ENCODE measurements at regions not wholly inside any gene's neighbourhood (a gene's known extent, or its start where the extent isn't known, plus 50 kb on each side); places are given as distances from the start of the nearest gene placed in this dataset.

DNA sequence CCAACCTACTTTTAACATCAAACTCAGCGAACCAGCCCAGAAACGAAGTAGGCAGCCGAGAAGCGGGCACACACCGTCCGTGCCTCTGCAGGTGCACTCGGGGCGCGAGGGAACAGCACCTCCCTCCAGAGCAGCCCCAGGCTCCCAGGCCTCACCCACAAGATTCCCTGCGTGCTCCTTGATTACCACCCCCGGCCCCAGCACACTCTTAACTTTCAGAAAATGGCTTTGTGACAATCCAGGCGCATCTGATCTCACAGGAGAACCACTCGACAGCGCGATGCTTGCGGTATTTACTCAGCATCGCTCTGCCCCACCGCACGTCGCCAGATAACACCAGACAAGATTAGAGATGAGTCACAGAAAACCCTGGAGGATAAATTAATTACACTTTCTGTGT, 134.9 kb upstream of the SPACA7 start:
- H3K4me3 ChIP-seq: no peak overlapping the region
- whole genome bisulfite sequencing, 2 donors: 67 to 73% methylated on average over 20 of the region's 20 CpGs
- peaks cover 0 to 8% (median 0%) of the 10 kb centered on the region in 4 donors for H3K9me3 ChIP-seq (ENCODE audit: control insufficient read depth in 4 of 4, insufficient read depth in 3 of 4, low read length in 3 of 4)
- ATAC-seq (ENCODE audit: insufficient read depth, low FRiP score) (no peak), DNase-seq (no peak)
- H3K27me3 ChIP-seq (ENCODE audit: control insufficient read depth in 3 of 3, insufficient read depth in 3 of 3, low read length in 2 of 3): peaks cover 0 to 18% (median 7%) of the 10 kb centered on the region in 3 donors
- H3K27ac ChIP-seq (ENCODE audit: low read depth in 1 of 2, low read length in 1 of 2): no peak overlapping the region
- H3K36me3 ChIP-seq (ENCODE audit: control insufficient read depth in 4 of 4, insufficient read depth in 4 of 4, low read length in 4 of 4): no peaks in the 10 kb centered on the region
- H3K9ac ChIP-seq (ENCODE audit: insufficient read depth in 1 of 2, low read length in 2 of 2): no peak overlapping the region
- TF ChIP-seq, protein P1, sequence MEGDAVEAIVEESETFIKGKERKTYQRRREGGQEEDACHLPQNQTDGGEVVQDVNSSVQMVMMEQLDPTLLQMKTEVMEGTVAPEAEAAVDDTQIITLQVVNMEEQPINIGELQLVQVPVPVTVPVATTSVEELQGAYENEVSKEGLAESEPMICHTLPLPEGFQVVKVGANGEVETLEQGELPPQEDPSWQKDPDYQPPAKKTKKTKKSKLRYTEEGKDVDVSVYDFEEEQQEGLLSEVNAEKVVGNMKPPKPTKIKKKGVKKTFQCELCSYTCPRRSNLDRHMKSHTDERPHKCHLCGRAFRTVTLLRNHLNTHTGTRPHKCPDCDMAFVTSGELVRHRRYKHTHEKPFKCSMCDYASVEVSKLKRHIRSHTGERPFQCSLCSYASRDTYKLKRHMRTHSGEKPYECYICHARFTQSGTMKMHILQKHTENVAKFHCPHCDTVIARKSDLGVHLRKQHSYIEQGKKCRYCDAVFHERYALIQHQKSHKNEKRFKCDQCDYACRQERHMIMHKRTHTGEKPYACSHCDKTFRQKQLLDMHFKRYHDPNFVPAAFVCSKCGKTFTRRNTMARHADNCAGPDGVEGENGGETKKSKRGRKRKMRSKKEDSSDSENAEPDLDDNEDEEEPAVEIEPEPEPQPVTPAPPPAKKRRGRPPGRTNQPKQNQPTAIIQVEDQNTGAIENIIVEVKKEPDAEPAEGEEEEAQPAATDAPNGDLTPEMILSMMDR (IDR thresholded peaks at IDR 0.05; ENCODE audit: control extremely low read depth, extremely low read depth): no peak
- H3K4me1 ChIP-seq (ENCODE audit: control insufficient read depth in 5 of 5, insufficient read depth in 5 of 5, low read length in 5 of 5): no peaks in the 10 kb centered on the region

DNA sequence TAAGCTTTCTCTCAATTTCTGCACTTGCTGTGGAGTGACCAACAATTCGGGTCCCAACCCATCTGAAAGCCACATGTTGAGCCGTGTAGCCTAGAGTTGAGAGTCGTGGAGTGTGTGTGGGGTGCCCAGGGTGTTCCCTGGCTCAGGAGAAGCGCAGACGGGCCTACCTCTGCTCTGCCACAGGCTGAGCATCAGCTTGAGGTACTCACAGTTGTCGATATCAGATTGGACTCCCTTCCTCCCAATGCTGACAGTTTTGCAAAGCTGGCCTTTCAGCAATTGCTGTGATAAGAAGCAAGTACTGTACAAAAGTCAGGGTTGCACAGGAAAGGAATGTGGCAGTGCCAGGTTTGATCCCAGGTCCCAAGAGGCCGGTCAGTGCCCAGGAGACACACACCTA, 133.4 kb upstream of the SPACA7 start:
- no peaks in the 10 kb centered on the region for H3K4me1 ChIP-seq (ENCODE audit: control insufficient read depth in 5 of 5, insufficient read depth in 5 of 5, low read length in 5 of 5)
- WGBS, 2 donors: 80 to 89% methylated on average over 7 of the region's 7 CpGs
- no peak overlapping the region for H3K4me3 ChIP-seq
- no peaks in the 10 kb centered on the region for H3K36me3 ChIP-seq (ENCODE audit: control insufficient read depth in 4 of 4, insufficient read depth in 4 of 4, low read length in 4 of 4)
- TF ChIP-seq, protein P1 (IDR thresholded peaks at IDR 0.05; ENCODE audit: control extremely low read depth, extremely low read depth): no peak
- H3K9ac ChIP-seq (ENCODE audit: insufficient read depth in 1 of 2, low read length in 2 of 2): no peak overlapping the region
- H3K9me3 ChIP-seq (ENCODE audit: control insufficient read depth in 4 of 4, insufficient read depth in 3 of 4, low read length in 3 of 4): peaks cover 0 to 6% (median 0%) of the 10 kb centered on the region in 4 donors
- H3K27me3 ChIP-seq (ENCODE audit: control insufficient read depth in 3 of 3, insufficient read depth in 3 of 3, low read length in 2 of 3): peaks cover 0 to 15% (median 7%) of the 10 kb centered on the region in 3 donors
- DNase-seq (no peak), ATAC-seq (ENCODE audit: insufficient read depth, low FRiP score) (no peak)
- H3K27ac ChIP-seq (ENCODE audit: low read depth in 1 of 2, low read length in 1 of 2): no peak overlapping the region

DNA sequence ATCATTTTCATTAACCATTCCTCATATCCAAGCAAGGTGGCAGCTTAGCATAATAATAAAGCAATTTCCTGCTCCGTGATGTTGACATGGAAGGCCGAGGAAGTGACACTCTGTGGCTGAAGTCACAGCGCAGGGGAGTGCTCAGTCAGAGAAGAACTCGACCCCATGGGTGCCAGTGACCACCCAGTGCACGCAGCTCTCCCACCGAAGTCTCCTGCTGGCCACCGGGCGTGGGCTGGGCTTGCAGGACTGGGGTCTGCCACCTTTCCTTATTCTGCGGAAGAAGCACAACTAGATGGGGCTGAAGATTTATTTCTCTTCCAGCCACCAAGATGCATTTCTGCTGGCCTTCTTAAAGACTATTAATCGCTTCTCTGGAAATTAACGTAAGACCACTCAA, 132.1 kb upstream of the SPACA7 start:
- 74 to 80% methylated on average over 11 of the region's 11 CpGs for WGBS, 2 donors
- H3K9ac ChIP-seq (ENCODE audit: insufficient read depth in 1 of 2, low read length in 2 of 2): no peak overlapping the region
- H3K4me3 ChIP-seq: no peak overlapping the region
- H3K36me3 ChIP-seq (ENCODE audit: control insufficient read depth in 4 of 4, insufficient read depth in 4 of 4, low read length in 4 of 4): no peaks in the 10 kb centered on the region
- TF ChIP-seq, protein P1 (IDR thresholded peaks at IDR 0.05; ENCODE audit: control extremely low read depth, extremely low read depth): no peak
- peaks cover 0 to 15% (median 7%) of the 10 kb centered on the region in 3 donors for H3K27me3 ChIP-seq (ENCODE audit: control insufficient read depth in 3 of 3, insufficient read depth in 3 of 3, low read length in 2 of 3)
- no peak for ATAC-seq (ENCODE audit: insufficient read depth, low FRiP score)
- H3K9me3 ChIP-seq (ENCODE audit: control insufficient read depth in 4 of 4, insufficient read depth in 3 of 4, low read length in 3 of 4): peaks cover 0 to 2% (median 0%) of the 10 kb centered on the region in 4 donors
- no peak overlapping the region for H3K27ac ChIP-seq (ENCODE audit: low read depth in 1 of 2, low read length in 1 of 2)
- DNase-seq: no peak
- peaks cover 0 to 10% (median 0%) of the 10 kb centered on the region in 5 donors for H3K4me1 ChIP-seq (ENCODE audit: control insufficient read depth in 5 of 5, insufficient read depth in 5 of 5, low read length in 5 of 5)

All from lung (tissue), 11 donors.